HG03521 (cell line): ENCODE measurements at regions not wholly inside any gene's neighbourhood (a gene's known extent, or its start where the extent isn't known, plus 50 kb on each side); places are given as distances from the start of the nearest gene placed in this dataset.
A peak's percentile ranks its signal among the peaks of the same experiment; 100 is the strongest.
"Not testable (repeated sequence)": the region's sequence is repeated elsewhere in the genome, so short reads cannot be mapped to it uniquely, and the experiment has no call there.

ENCODE experiments used
- ATAC-seq: cut with Tn5 transposase; IDR thresholded peaks from one replicate; pipeline ENCODE4 v1.9.1; 2021; ENCODE audit warnings: mild to moderate bottlenecking, moderate library complexity; ENCODE audit not compliant: unreplicated experiment

- no peak for ATAC-seq
Observed at GRCh38 chr10:62492870-62493180, 118.7 kb downstream of the ZNF365 start.

- no peak for ATAC-seq
Observed at GRCh38 chr10:62496925-62497324, 122.8 kb downstream of the ZNF365 start.

GRCh38 chr10:62498271-62498670, 124.1 kb downstream of the ZNF365 start:
- ATAC-seq, result no peak

- ATAC-seq, result not testable (repeated sequence)
Observed at GRCh38 chr10:62500116-62500515, 125.9 kb downstream of the ZNF365 start.

GRCh38 chr10:62501547-62501946, 127.4 kb downstream of the ZNF365 start:
- ATAC-seq, result no peak

GRCh38 chr10:62502995-62503613, 128.9 kb downstream of the ZNF365 start:
- ATAC-seq, result no peak

GRCh38 chr10:62503872-62504271, 129.7 kb downstream of the ZNF365 start:
- no peak for ATAC-seq

GRCh38 chr10:62506371-62506770, 132.2 kb downstream of the ZNF365 start:
- ATAC-seq, result no peak

- ATAC-seq, result no peak
Observed at GRCh38 chr10:62511238-62511637, 137.1 kb downstream of the ZNF365 start.

GRCh38 chr10:62511656-62512055, 137.5 kb downstream of the ZNF365 start:
- ATAC-seq, result peak; percentile 61

GRCh38 chr10:62512732-62513475, 138.7 kb downstream of the ZNF365 start:
- ATAC-seq, result no peak

- no peak for ATAC-seq
Observed at GRCh38 chr10:62514079-62514693, 140.0 kb downstream of the ZNF365 start.

GRCh38 chr10:62517252-62517651, 143.1 kb downstream of the ZNF365 start:
- no peak for ATAC-seq

- ATAC-seq, result peak; percentile 32
Observed at GRCh38 chr10:62527019-62527827, 153.1 kb downstream of the ZNF365 start.

- ATAC-seq, result peak; percentile 95
Observed at GRCh38 chr10:62528441-62528840, 154.3 kb downstream of the ZNF365 start.

GRCh38 chr10:62529396-62529795, 155.2 kb downstream of the ZNF365 start:
- no peak for ATAC-seq

GRCh38 chr10:62534031-62534430, 159.9 kb downstream of the ZNF365 start:
- ATAC-seq, result no peak

- ATAC-seq, result no peak
Observed at GRCh38 chr10:62538606-62539005, 164.4 kb downstream of the ZNF365 start.

- ATAC-seq, result no peak
Observed at GRCh38 chr10:62540389-62540788, 166.2 kb downstream of the ZNF365 start.

GRCh38 chr10:62541811-62542210, 167.6 kb downstream of the ZNF365 start:
- no peak for ATAC-seq

GRCh38 chr10:62543571-62544355, 169.6 kb downstream of the ZNF365 start:
- no peak for ATAC-seq
